ENCODE measurements at regions not wholly inside any gene's neighbourhood (a gene's known extent, or its start where the extent isn't known, plus 50 kb on each side); places are given as distances from the start of the nearest gene placed in this dataset.

- TF ChIP-seq CTCF (IDR thresholded peaks at IDR 0.05): no peak
- no peak for TF ChIP-seq POLR2A (IDR thresholded peaks at IDR 0.05)
- TF ChIP-seq POLR2AphosphoS5 (IDR thresholded peaks at IDR 0.05): no peak
These were observed 1682.2 kb upstream of the TMEFF2 start for GRCh38 chr2:193876980-193877379.

Measured in sigmoid colon (tissue), 4 donors.